Activated CD4-positive, alpha-beta T cell treated with anti-CD3 and anti-CD28 coated beads, Interleukin-2, amount 50 U/mL, for 4 hours (primary cell): ENCODE measurements at regions not wholly inside any gene's neighbourhood (a gene's known extent, or its start where the extent isn't known, plus 50 kb on each side); places are given as distances from the start of the nearest gene placed in this dataset.

Experiments used
- DNase-seq, 2 experiments: peaks; one replicate each; pipeline ENCODE4 v3.0.0-alpha.2; 2020

- DNase-seq, result no peak
Measured at GRCh38 chr4:178066338-178066941, 624.2 kb upstream of the AGA start.

DNA sequence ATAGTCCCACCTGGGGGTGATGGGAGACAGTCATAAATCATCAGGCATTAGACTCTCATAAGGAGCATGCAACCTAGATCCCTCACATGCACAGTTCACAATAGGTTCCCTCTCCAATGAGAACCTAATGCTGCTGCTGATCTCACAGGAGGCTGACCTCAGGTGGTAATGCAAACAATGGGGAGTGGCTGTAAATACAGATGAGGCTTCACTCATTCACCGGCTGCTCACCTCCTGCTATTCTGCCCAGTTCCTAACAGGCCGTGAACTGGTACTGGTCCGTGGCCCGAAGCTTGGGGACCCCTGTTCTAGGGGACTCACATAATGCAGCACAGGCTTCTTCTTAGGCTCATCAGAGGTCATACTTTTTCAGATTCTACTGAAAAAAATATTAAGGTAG lies 625.9 kb upstream of the AGA start:
- DNase-seq, result no peak

GRCh38 chr4:178070163-178070562 lies 627.9 kb upstream of the AGA start:
- DNase-seq, result no peak

DNA sequence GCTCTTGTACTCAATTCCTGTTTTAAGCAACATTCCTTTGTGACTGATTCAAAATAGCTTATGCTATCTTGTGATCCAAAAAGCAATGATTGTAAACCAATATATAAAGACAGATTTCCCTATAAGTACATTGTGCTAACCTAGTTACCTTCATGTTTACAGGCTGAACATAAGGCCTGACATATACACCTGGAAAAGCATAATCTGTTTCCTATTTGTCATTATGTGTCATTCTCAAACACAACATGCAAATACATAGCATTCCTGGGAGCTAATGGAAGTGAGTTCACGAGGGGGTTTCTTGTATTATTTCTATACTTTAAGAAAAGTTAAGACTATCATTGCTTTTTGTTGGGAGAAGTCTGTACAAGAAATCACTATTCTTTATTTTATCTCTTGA lies 638.1 kb upstream of the AGA start:
- no peak for DNase-seq

- no peak for DNase-seq
Measured at GRCh38 chr4:178081176-178081575, 638.9 kb upstream of the AGA start.

DNA sequence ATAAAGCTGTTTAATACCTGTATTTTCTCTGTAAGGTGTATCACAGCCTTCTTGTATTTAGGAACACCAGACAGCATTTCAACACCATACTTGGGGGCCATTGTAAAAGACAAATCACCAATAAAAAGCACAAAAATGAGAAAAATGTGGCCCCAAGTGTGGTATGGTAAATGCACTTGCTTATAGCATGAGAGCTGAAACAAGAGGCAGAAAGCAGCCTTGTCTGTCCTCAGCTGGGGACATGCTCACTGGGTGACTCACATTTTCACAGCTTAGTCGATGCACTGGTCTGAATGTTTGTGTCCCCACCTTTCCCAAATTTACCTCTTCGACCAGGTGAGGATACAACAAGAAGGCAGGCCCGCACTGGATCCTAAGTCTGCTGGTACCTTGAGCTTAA lies 639.7 kb upstream of the AGA start:
- DNase-seq, result no peak

- DNase-seq, result no peak
Measured at GRCh38 chr4:178082906-178083305, 640.7 kb upstream of the AGA start.

DNA sequence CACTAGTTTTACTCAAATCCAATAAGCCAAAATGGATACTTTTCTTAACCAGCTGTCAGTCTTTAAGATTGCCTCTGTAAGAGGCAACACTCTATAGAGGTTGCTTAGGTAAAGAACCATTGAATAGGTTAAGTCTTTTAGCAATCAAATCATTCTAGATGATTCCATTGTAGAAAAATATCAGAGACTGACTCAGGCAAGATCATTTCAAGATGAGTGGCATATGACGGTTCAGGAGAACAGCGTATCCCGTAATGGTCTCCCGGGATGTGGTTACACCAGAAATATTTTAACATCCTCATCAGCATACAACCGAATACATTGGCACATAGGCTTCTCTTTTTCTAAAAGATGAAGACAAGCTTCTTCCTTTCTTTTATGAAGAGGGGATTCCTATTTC lies 641.7 kb upstream of the AGA start:
- no peak for DNase-seq

DNA sequence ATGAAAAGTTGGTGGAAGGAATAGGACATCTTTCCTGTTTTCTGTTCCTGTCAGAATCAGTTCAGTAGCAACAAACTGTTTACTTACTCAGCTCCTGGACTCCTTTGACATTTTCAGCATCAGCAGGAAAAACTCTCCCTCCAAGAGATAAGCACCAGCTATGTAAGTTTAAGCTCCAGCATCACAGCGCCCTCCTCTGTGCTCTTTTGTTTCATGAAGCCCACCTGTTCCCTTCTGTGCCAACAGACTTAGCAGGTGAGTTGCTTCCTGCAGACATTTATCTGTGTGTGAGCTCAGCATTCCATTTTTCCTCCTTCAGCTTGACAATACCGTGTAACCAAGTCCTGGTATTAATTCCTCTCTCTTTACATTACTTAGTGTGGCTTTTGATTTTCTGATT lies 644.1 kb upstream of the AGA start:
- DNase-seq, result no peak

DNA sequence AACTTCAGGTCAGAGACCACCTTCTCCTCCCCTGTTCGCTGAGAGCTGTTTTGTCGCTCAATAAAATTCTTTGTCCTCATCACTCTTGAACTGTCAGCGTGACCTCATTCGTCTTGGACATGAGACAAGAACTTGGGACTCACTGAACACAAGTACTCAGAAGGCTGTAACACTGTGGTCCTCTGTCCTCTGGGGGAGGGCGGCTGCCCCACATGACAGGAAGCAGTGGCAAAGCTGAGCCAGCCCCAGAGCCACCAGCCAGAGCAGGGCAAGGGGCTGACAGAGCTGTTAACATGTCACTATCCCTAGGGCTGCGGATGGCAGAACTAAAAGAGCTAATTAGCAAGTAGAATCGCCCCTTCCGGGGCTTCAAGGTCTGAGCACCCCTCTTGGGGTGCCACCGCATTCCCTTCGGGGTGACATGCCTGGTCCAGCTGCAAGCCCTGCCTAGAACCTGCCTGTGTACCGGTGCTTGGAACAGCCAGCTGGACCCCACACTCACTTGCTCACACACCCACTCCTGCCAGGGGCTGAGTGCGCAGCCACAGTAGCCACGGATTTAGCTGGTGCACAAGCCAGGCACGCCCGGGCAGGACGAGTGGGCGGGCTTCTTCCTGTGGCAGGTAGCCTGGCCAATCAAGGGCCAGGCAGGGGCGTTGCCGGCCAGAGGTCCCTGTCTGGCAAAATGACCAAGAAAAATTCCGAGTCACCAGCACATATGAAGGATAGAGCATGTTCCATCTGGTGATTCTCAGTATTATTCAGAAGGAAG lies 648.6 kb upstream of the AGA start:
- no peak for DNase-seq

GRCh38 chr4:178102139-178102538 lies 659.9 kb upstream of the AGA start:
- no peak for DNase-seq

DNA sequence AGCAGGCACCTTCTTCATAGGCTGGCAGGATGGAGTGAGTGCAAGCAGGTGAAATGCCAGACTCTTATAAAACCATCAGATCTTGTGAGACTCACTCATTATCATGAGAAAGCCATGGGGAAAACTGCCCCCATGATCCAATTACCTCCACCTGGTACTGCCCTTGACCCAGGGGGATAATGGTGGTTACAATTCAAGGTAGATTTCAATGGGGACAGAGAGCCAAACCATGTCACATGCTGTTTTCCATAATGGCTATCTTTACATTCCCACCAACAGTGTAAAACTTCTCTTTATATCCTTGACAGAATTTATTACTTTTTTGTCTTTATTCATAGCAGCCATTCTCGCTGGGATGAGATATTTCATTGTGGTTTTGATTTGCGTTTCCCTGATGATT lies 663.0 kb upstream of the AGA start:
- no peak for DNase-seq

- DNase-seq, result no peak
Measured at GRCh38 chr4:178136736-178137345, 694.6 kb upstream of the AGA start.

DNA sequence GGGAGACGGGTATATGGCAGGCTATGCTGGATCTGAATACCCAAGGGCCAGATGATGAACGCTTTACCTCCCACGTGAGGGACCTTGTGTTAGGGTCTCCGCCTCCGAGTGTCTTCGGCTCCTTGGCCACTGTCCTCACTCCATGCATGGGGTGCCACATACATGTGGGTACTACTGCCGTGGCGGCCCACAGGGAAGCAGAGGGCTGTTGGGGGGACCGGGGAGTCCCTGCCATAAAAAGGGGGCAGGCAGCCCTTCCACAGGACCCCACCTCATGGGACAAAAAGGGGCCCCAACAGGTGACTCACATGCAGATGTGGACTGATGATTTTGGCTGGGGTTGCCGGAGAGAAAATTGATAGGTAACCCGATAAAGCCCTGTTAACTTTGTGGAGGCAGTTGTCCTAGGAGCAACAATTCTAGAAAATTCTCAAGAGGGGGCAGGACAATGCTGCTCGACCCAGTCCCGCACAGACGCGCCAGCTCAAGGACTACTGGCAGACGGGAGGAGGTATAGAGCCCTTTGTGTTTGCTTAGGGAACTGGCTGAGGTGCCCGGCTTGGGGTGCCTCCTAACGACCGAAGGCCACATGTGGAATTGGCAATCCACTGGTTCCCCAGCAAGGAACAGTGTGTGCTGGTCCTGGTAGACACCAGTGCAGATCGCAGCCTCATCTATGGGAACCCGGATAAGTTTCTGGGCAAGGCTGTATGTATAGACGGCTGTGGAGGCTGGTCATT lies 695.7 kb upstream of the AGA start:
- no peak for DNase-seq

- DNase-seq, result no peak
Measured at GRCh38 chr4:178138491-178138890, 696.3 kb upstream of the AGA start.

DNA sequence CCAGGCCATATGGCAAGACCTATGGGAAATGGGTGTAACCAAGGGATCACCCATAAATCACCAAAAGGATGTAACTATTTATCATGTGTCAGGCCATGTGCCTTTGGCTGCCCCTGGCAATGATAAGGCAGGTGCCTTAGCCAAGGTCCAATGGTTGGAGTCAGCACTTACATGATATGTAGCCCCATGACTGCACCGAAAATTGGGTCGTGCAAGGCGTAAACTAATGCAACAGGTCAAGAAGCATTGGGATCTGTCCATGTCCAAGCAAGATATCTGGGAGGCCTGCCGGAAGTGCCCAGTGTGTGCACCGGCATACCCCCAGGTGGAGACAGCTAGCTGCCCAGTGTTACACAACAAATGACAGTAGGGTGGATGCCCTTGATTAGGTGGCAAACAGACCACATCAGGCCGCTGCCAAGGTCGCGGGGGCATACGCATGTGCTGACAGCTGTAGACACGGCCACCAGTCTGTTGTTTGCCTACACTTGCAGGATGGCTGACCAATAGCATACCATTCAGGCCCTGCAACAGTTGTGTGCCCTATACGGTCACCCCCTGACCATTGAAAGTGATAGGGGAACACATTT lies 698.2 kb upstream of the AGA start:
- no peak for DNase-seq

- DNase-seq, result no peak
Measured at GRCh38 chr4:178142724-178143123, 700.5 kb upstream of the AGA start.

DNA sequence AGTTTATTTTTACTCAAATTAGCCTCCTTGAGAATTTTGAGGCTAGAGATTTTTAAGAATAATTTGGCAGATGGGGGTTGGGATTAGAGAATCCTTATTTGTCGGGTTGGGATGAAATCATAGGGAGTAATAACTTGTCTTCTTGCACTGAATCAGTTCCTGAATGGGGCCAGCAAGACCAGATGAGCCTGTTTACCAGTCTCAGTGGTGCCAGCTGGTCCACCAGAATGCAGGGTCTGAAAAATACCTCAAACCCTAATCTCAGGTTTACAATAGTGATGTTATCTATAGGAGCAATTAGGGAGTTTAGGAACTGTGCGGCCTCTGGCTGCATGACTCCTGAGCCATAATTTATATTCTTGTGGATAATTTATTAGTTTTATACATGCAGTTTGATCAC lies 705.9 kb upstream of the AGA start:
- no peak for DNase-seq

- no peak for DNase-seq
Measured at GRCh38 chr4:178165251-178165950, 723.2 kb upstream of the AGA start.

- no peak for DNase-seq
Measured at GRCh38 chr4:178165951-178166308, 723.7 kb upstream of the AGA start.

GRCh38 chr4:178173771-178174170 lies 731.5 kb upstream of the AGA start:
- DNase-seq, result no peak

GRCh38 chr4:178174756-178175155 lies 732.5 kb upstream of the AGA start:
- DNase-seq, result no peak

- DNase-seq, result no peak
Measured at GRCh38 chr4:178185517-178185916, 743.3 kb upstream of the AGA start.
